Gastroesophageal sphincter (tissue), 4 donors: ENCODE measurements at regions not wholly inside any gene's neighbourhood (a gene's known extent, or its start where the extent isn't known, plus 50 kb on each side); places are given as distances from the start of the nearest gene placed in this dataset.

Source experiments
- ATAC-seq: fragments of 150-250 bp; one replicate; pipeline ENCODE4 v1.9.1; 2016; ENCODE audit warnings: mild to moderate bottlenecking, moderate library complexity
- H3K27ac ChIP-seq, 4 donors: fragments of 200-600 bp; sonication (generic) in 3 of 4; 1 replicate in 3 of 4; 2 replicates in 1 of 4; pipeline ENCODE4 v1.5.1; 2016 to 2019
- H3K27me3 ChIP-seq: fragments of 200-600 bp; sonication (generic); one replicate; pipeline ENCODE4 v1.5.1; 2019
- H3K36me3 ChIP-seq, 2 donors: fragments of 200-600 bp; sonication (generic); one replicate each; pipeline ENCODE4 v1.5.1; 2019; ENCODE audit warnings: control low read depth in 1 of 2
- H3K4me1 ChIP-seq, 3 donors: fragments of 200-600 bp; sonication (generic); 1 replicate in 2 of 3; 2 replicates in 1 of 3; pipeline ENCODE4 v1.5.1; 2016 to 2019; ENCODE audit warnings: control low read depth in 2 of 3
- H3K4me3 ChIP-seq, 2 donors: fragments of 200-600 bp; sonication (generic); one replicate each; pipeline ENCODE4 v1.5.1; 2019; ENCODE audit warnings: mild to moderate bottlenecking in 1 of 2, moderate library complexity in 1 of 2
- H3K9me3 ChIP-seq, 3 donors: fragments of 200-600 bp; sonication (generic); one replicate each; pipeline ENCODE4 v1.5.1; 2017 to 2019; ENCODE audit warnings: control low read depth in 2 of 3
- EP300 ChIP-seq: sonication (generic); formaldehyde crosslinking; IDR thresholded peaks from one replicate; pipeline ENCODE4 v1.6.1; 2017; ENCODE audit warnings: antibody characterized with exemption, mild to moderate bottlenecking
- POLR2A ChIP-seq, 2 donors: fragments of 450-650 bp; IDR thresholded peaks; one replicate each; pipeline ENCODE4 v1.6.1; 2017; ENCODE audit warnings: antibody characterized with exemption in 2 of 2, mild to moderate bottlenecking in 2 of 2, moderate library complexity in 1 of 2
- POLR2AphosphoS5 ChIP-seq: sonication (generic); formaldehyde crosslinking; IDR thresholded peaks from one replicate; pipeline ENCODE4 v1.6.1; 2017; ENCODE audit warnings: antibody characterized with exemption
- WGBS, 2 donors: methylation state at CpG; one replicate each; pipeline ENCODE4 v1.1.5; 2018; ENCODE audit warnings: low coverage in 1 of 2; 5-methylcytosine and 5-hydroxymethylcytosine counted together
- TF ChIP-seq, protein P1 (sequence below), 4 experiments: fragments of 200-600 bp in 2 of 4; fragments of 450-650 bp in 2 of 4; sonication (generic) in 1 of 4; IDR thresholded peaks; one replicate each; pipeline ENCODE4 v1.5.1; 2017 to 2019; ENCODE audit warnings: antibody characterized with exemption in 4 of 4, mild to moderate bottlenecking in 2 of 4, moderate library complexity in 2 of 4

- Histone ChIP-seq H3K27ac (no peak overlapping the region), H3K27me3 (peaks cover 33% of the 10 kb centered on the region), H3K4me1 (no peaks in the 10 kb centered on the region), H3K4me3 (no peak overlapping the region), H3K9me3 (no peaks in the 10 kb centered on the region), H3K36me3 (no peaks in the 10 kb centered on the region)
- WGBS, 2 donors = 80% methylated on average over 1 of the region's 19 CpGs; no CpG with 5 or more reads in 1 of the 2 donors
- no peak for ATAC-seq
- TF ChIP-seq EP300 (no peak), POLR2A (IDR thresholded peaks at IDR 0.05) (no peak), POLR2AphosphoS5 (no peak)
- TF ChIP-seq, protein P1, sequence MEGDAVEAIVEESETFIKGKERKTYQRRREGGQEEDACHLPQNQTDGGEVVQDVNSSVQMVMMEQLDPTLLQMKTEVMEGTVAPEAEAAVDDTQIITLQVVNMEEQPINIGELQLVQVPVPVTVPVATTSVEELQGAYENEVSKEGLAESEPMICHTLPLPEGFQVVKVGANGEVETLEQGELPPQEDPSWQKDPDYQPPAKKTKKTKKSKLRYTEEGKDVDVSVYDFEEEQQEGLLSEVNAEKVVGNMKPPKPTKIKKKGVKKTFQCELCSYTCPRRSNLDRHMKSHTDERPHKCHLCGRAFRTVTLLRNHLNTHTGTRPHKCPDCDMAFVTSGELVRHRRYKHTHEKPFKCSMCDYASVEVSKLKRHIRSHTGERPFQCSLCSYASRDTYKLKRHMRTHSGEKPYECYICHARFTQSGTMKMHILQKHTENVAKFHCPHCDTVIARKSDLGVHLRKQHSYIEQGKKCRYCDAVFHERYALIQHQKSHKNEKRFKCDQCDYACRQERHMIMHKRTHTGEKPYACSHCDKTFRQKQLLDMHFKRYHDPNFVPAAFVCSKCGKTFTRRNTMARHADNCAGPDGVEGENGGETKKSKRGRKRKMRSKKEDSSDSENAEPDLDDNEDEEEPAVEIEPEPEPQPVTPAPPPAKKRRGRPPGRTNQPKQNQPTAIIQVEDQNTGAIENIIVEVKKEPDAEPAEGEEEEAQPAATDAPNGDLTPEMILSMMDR (IDR thresholded peaks at IDR 0.05) = no peak
Observed at GRCh38 chr22:49116486-49117120, 711.1 kb downstream of the BRD1 start.

GRCh38 chr22:49116021-49116420 lies 711.7 kb downstream of the BRD1 start:
- no peaks in the 10 kb centered on the region for H3K36me3 ChIP-seq
- ATAC-seq = no peak
- TF ChIP-seq POLR2A (IDR thresholded peaks at IDR 0.05) = no peak
- TF ChIP-seq, protein P1 (IDR thresholded peaks at IDR 0.05) = no peak
- no peak for TF ChIP-seq POLR2AphosphoS5
- no peak for TF ChIP-seq EP300
- H3K4me1 ChIP-seq = no peaks in the 10 kb centered on the region
- no peak overlapping the region for H3K4me3 ChIP-seq
- no peak overlapping the region for H3K27ac ChIP-seq
- peaks cover 34% of the 10 kb centered on the region for H3K27me3 ChIP-seq
- H3K9me3 ChIP-seq = no peaks in the 10 kb centered on the region
- WGBS, 2 donors = 91 to 92% methylated on average over 10 to 11 of the region's 19 CpGs

DNA sequence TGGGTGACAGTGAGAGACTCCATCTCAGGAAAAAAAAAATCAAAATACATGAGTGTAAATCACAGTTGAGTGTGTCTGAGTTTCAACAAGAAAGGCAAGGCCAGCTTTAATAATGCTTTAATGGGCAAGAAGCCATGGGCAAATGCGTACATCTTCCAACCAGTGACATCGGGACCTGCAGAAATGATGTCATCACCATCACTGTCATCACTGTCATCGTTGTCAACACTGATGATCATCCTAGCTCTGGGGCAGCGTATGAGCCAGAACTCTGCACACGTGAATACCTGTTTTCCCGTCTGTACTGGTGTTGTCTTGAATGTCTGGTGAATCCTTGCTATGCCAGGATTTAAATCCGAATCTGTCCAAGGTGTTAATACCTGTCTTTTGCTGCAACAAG lies 712.5 kb downstream of the BRD1 start:
- WGBS, 2 donors = 84 to 88% methylated on average over 6 to 7 of the region's 7 CpGs
- Histone ChIP-seq H3K4me3 (no peak overlapping the region), H3K27ac (no peak overlapping the region), H3K36me3 (no peaks in the 10 kb centered on the region), H3K27me3 (peaks cover 40% of the 10 kb centered on the region), H3K4me1 (no peaks in the 10 kb centered on the region), H3K9me3 (no peaks in the 10 kb centered on the region)
- no peak for ATAC-seq
- no peak for TF ChIP-seq POLR2AphosphoS5
- TF ChIP-seq EP300 = no peak
- no peak for TF ChIP-seq POLR2A (IDR thresholded peaks at IDR 0.05)
- TF ChIP-seq, protein P1 (IDR thresholded peaks at IDR 0.05) = no peak

- Histone ChIP-seq H3K27ac (no peak overlapping the region), H3K27me3 (peaks cover 49% of the 10 kb centered on the region), H3K4me3 (no peak overlapping the region), H3K9me3 (no peaks in the 10 kb centered on the region), H3K36me3 (no peaks in the 10 kb centered on the region), H3K4me1 (no peaks in the 10 kb centered on the region)
- WGBS, 2 donors = 86% methylated on average over 6 of the region's 12 CpGs; no CpG with 5 or more reads in 1 of the 2 donors
- no peak for ATAC-seq
- TF ChIP-seq POLR2A (IDR thresholded peaks at IDR 0.05) (no peak), POLR2AphosphoS5 (no peak), EP300 (no peak)
- TF ChIP-seq, protein P1 (IDR thresholded peaks at IDR 0.05) = no peak
Observed at GRCh38 chr22:49113758-49114157, 713.9 kb downstream of the BRD1 start.
